Stimulated activated CD4-positive, alpha-beta T cell treated with anti-CD3 and anti-CD28 coated beads, Interleukin-15, amount 100 ng/mL, for 48 hours (primary cell): ENCODE measurements at regions not wholly inside any gene's neighbourhood (a gene's known extent, or its start where the extent isn't known, plus 50 kb on each side); places are given as distances from the start of the nearest gene placed in this dataset.
"Not testable (repeated sequence)": the region's sequence is repeated elsewhere in the genome, so short reads cannot be mapped to it uniquely, and the experiment has no call there.

Source experiments
- DNase-seq, 2 donors: peaks; one replicate each; pipeline ENCODE4 v3.0.0-alpha.2; 2020; ENCODE audit warnings: low read depth in 2 of 2

- DNase-seq = no peak
Measured at GRCh38 chr4:18756671-18757070, 735.1 kb upstream of the LCORL start.

- no peak for DNase-seq
Measured at GRCh38 chr4:18754180-18754579, 732.6 kb upstream of the LCORL start.

- DNase-seq = no peak
Measured at GRCh38 chr4:18751083-18751482, 729.5 kb upstream of the LCORL start.

- DNase-seq = no peak
Measured at GRCh38 chr4:18749391-18749790, 727.8 kb upstream of the LCORL start.

GRCh38 chr4:18736551-18736950 is 715.0 kb upstream of the LCORL start:
- no peak for DNase-seq

- DNase-seq = no peak
Measured at GRCh38 chr4:18735740-18736268, 714.2 kb upstream of the LCORL start.

GRCh38 chr4:18734405-18734804 is 712.9 kb upstream of the LCORL start:
- DNase-seq = no peak

GRCh38 chr4:18733961-18734360 is 712.4 kb upstream of the LCORL start:
- no peak for DNase-seq

- no peak for DNase-seq
Measured at GRCh38 chr4:18722748-18723191, 701.2 kb upstream of the LCORL start.

GRCh38 chr4:18698119-18698883 is 676.7 kb upstream of the LCORL start:
- DNase-seq = no peak

GRCh38 chr4:18695733-18696527 is 674.4 kb upstream of the LCORL start:
- DNase-seq = no peak

GRCh38 chr4:18691431-18692200 is 670.1 kb upstream of the LCORL start:
- no peak for DNase-seq

GRCh38 chr4:18690291-18690955 is 668.9 kb upstream of the LCORL start:
- DNase-seq = no peak

GRCh38 chr4:18689308-18690115 is 668.0 kb upstream of the LCORL start:
- peak in 1 of 2 donors; percentile 35 for DNase-seq

- DNase-seq = not testable (repeated sequence)
Measured at GRCh38 chr4:18688351-18688750, 666.8 kb upstream of the LCORL start.

GRCh38 chr4:18686338-18687037 is 664.9 kb upstream of the LCORL start:
- no peak for DNase-seq

GRCh38 chr4:18684932-18685331 is 663.4 kb upstream of the LCORL start:
- DNase-seq = no peak

GRCh38 chr4:18676526-18676915 is 655.0 kb upstream of the LCORL start:
- DNase-seq = no peak

GRCh38 chr4:18675586-18676525 is 654.3 kb upstream of the LCORL start:
- no peak for DNase-seq
